ENCODE measurements at regions not wholly inside any gene's neighbourhood (a gene's known extent, or its start where the extent isn't known, plus 50 kb on each side); places are given as distances from the start of the nearest gene placed in this dataset.

DNA sequence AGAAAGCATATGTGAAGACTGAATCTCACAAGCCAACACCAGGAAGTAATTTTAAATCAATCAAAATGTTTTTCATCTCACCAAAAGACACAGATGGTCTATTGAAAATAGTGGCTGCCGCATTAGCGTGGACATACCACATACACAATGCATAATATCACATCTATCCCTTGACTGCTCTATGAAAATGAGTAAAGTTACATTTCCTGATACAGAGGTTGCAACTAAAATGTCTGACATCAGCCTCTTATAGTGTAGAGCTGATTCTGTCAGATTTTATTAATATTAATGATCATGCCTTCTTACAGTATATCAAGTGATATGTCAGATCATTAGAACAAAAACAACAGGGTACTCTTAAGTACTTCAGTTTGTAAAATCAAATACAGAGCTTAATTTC lies 339.8 kb upstream of the EPHA7 start:
- TF ChIP-seq, protein P1, sequence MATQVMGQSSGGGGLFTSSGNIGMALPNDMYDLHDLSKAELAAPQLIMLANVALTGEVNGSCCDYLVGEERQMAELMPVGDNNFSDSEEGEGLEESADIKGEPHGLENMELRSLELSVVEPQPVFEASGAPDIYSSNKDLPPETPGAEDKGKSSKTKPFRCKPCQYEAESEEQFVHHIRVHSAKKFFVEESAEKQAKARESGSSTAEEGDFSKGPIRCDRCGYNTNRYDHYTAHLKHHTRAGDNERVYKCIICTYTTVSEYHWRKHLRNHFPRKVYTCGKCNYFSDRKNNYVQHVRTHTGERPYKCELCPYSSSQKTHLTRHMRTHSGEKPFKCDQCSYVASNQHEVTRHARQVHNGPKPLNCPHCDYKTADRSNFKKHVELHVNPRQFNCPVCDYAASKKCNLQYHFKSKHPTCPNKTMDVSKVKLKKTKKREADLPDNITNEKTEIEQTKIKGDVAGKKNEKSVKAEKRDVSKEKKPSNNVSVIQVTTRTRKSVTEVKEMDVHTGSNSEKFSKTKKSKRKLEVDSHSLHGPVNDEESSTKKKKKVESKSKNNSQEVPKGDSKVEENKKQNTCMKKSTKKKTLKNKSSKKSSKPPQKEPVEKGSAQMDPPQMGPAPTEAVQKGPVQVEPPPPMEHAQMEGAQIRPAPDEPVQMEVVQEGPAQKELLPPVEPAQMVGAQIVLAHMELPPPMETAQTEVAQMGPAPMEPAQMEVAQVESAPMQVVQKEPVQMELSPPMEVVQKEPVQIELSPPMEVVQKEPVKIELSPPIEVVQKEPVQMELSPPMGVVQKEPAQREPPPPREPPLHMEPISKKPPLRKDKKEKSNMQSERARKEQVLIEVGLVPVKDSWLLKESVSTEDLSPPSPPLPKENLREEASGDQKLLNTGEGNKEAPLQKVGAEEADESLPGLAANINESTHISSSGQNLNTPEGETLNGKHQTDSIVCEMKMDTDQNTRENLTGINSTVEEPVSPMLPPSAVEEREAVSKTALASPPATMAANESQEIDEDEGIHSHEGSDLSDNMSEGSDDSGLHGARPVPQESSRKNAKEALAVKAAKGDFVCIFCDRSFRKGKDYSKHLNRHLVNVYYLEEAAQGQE (IDR thresholded peaks at IDR 0.05; ENCODE audit: borderline replicate concordance) = no peak
- no peak for TF ChIP-seq POLR2AphosphoS5 (IDR thresholded peaks at IDR 0.05)
- TF ChIP-seq, protein P2, sequence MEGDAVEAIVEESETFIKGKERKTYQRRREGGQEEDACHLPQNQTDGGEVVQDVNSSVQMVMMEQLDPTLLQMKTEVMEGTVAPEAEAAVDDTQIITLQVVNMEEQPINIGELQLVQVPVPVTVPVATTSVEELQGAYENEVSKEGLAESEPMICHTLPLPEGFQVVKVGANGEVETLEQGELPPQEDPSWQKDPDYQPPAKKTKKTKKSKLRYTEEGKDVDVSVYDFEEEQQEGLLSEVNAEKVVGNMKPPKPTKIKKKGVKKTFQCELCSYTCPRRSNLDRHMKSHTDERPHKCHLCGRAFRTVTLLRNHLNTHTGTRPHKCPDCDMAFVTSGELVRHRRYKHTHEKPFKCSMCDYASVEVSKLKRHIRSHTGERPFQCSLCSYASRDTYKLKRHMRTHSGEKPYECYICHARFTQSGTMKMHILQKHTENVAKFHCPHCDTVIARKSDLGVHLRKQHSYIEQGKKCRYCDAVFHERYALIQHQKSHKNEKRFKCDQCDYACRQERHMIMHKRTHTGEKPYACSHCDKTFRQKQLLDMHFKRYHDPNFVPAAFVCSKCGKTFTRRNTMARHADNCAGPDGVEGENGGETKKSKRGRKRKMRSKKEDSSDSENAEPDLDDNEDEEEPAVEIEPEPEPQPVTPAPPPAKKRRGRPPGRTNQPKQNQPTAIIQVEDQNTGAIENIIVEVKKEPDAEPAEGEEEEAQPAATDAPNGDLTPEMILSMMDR (IDR thresholded peaks at IDR 0.05; ENCODE audit: poor library complexity, severe bottlenecking) = no peak
- TF ChIP-seq EP300 (conservative IDR thresholded peaks at IDR 0.05; ENCODE audit: poor library complexity, severe bottlenecking) = no peak

All from neural cell (in vitro differentiated cells).